Epithelial cell of proximal tubule (primary cell): ENCODE measurements at regions not wholly inside any gene's neighbourhood (a gene's known extent, or its start where the extent isn't known, plus 50 kb on each side); places are given as distances from the start of the nearest gene placed in this dataset.

Source experiments
- DNase-seq: peaks from one replicate; pipeline ENCODE4 v3.0.0-alpha.2; 2011; ENCODE audit warnings: low read depth
- H3K4me3 ChIP-seq: 2 replicates; pipeline ENCODE4 v1.5.1; 2011; ENCODE audit warnings: low read depth, mild to moderate bottlenecking, low read length
- TF ChIP-seq, protein P1 (sequence below): conservative IDR thresholded peaks from 2 replicates; pipeline ENCODE4 v1.5.1; 2012; ENCODE audit warnings: low read depth, mild to moderate bottlenecking, low read length

DNA sequence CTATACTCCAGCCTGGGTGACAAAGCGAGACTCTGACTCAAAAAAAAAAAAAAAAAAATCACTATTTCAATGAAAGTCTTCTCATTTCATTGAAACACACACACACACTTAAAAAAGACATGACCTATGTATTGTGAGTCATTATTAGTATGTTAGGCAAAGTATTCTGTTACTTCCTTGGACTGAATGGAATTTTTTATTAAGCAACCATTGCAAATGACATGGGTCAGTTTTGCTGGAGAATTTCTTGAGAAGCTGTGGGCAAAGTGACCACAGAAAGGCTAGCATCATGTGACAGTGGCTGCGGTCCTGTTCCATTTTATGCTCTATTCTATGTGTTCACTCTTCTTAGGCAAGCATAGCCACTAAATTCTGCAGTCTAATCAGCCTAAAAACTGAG lies 695.7 kb downstream of the TDRD15 start:
- TF ChIP-seq, protein P1, sequence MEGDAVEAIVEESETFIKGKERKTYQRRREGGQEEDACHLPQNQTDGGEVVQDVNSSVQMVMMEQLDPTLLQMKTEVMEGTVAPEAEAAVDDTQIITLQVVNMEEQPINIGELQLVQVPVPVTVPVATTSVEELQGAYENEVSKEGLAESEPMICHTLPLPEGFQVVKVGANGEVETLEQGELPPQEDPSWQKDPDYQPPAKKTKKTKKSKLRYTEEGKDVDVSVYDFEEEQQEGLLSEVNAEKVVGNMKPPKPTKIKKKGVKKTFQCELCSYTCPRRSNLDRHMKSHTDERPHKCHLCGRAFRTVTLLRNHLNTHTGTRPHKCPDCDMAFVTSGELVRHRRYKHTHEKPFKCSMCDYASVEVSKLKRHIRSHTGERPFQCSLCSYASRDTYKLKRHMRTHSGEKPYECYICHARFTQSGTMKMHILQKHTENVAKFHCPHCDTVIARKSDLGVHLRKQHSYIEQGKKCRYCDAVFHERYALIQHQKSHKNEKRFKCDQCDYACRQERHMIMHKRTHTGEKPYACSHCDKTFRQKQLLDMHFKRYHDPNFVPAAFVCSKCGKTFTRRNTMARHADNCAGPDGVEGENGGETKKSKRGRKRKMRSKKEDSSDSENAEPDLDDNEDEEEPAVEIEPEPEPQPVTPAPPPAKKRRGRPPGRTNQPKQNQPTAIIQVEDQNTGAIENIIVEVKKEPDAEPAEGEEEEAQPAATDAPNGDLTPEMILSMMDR: no peak
- no peak overlapping the region for H3K4me3 ChIP-seq
- no peak for DNase-seq

DNA sequence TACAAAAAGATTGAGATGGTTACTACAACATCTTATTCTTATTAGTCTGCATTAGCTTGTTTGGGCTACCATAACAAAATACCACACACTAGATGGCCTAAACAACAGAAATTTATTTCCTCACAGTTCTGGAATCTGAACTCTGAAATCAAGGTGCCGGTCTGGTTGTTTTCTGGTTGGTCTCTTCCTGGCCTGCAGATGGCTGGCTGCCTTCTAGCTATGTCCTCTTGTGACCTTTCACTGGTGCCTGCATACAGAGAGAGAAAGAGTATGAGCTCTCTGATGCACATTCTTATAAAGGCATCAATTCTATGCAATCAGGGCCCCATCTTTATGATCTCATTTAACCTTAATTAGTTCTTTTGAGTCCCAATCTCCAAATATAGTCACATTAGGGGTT lies 696.5 kb downstream of the TDRD15 start:
- DNase-seq: peak; percentile 18
- no peak overlapping the region for H3K4me3 ChIP-seq
- TF ChIP-seq, protein P1: no peak

DNA sequence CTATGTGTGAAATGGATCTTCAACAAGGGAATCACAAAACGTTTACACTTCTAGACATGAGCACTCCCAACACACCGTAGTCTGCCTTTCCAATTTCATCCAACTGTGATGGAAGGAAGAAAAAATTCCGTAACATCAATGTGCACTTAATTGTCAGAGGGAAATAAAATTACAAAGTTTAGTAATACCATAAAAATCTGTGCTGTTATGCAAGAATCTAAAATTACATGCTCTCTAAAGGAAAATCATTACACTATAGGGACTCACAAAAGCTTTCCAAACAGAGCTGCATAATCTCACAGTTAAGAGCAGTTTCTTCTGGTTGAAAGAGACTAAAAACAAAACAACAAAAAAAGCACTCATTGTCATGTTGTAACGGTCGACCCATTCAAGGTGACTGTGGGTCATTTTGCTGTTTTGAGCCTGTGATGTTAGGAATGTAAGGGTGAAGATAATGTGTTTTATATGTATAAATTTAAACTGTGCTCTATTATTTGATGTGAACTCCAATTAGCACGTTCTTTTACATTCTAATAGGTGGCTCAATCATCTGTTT lies 698.0 kb downstream of the TDRD15 start:
- TF ChIP-seq, protein P1: no peak
- DNase-seq: no peak

DNA sequence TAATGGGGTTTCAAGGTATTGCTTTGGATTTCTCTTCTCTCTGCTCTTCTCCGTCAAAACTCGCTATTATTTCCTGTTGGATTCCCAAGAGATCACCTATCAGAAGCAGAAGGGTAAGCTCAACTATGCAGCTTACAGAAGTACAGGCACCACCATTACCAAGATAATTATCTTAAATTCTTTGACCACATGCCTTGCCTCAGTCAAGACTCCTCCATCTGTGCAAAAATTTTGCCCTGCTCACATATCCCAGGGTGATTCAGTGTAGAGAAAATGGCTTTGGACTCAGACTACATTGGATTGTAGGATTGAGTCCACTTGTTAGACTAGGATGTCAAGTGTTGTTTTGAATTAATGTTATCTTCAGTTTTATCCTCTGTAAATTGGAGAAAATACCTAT lies 698.7 kb downstream of the TDRD15 start:
- TF ChIP-seq, protein P1: no peak
- no peak overlapping the region for H3K4me3 ChIP-seq
- no peak for DNase-seq

More for the DNA sequence above, 698.0 kb downstream of the TDRD15 start:
- H3K4me3 ChIP-seq: no peak overlapping the region

DNA sequence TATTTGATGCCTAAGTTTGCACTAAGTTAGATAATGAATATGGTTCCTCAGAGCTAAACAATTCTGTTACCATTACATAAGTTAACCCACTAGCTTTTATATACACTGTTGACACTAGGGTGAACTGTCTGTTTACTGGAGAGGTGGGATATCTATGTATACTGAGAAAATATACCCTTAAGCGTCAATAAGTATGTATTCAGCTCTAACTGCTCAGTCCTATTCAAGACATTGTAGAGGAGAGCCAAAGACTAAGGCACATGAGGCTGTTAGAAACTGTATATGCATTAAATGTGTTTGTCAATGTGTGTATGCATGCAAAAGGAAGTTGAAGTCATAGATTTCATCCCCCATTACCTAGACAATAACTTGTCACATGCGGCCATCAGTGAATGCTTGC lies 710.0 kb downstream of the TDRD15 start:
- H3K4me3 ChIP-seq: no peak overlapping the region
- DNase-seq: no peak
- TF ChIP-seq, protein P1: no peak

DNA sequence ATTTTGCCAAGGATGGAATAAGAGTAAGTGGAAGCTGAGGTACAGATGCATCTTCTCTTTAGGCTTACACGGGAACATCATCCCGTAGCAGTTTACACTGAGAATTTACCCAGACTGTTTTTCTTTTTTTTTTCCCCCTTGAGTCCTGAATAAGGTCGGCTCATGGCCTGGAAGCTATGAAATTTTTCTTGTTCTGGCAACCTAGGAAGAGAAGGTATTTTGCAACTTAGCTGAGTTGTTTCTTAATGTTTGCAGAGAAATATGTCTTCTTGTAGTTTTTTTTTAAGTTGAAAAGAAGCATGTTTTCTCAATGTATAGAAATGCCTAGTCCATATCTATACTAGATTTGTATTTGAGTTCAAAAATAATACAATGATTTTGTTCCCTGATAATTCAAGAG lies 712.5 kb downstream of the TDRD15 start:
- TF ChIP-seq, protein P1: no peak

DNA sequence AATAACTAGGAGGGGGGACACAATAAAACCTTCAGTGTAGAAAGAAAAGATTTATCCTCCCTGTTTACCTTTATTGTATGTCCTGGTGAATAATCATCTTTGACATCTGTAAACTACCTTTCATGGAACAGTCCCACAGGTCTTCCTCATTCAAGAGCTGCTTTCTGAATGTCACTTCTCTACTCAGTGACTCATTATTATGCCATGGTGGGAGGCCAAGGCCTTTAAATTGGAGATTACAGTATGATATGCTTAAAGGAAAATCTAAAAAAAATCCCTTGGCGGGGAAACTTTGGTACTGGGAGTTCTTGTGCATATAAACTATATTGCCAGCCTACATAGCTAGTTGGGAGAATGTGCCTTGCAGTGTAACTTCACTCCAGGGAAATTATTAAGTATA lies 713.0 kb downstream of the TDRD15 start:
- H3K4me3 ChIP-seq: no peak overlapping the region
- DNase-seq: no peak
- TF ChIP-seq, protein P1: no peak

More for the DNA sequence above, 712.5 kb downstream of the TDRD15 start:
- no peak for DNase-seq
- no peak overlapping the region for H3K4me3 ChIP-seq
